Brain microvascular endothelial cell (primary cell): ENCODE measurements at regions not wholly inside any gene's neighbourhood (a gene's known extent, or its start where the extent isn't known, plus 50 kb on each side); places are given as distances from the start of the nearest gene placed in this dataset.

Source experiments
- DNase-seq: peaks from one replicate; pipeline ENCODE4 v3.0.0-alpha.2; 2020
- H3K27ac ChIP-seq: fragments of 250-450 bp; sonication (Bioruptor Pico); 2 replicates; pipeline ENCODE4 v1.5.1; 2020; ENCODE audit warnings: mild to moderate bottlenecking, moderate library complexity
- H3K27me3 ChIP-seq: fragments of 250-450 bp; sonication (Bioruptor Pico); replicated peaks from 2 replicates; pipeline ENCODE4 v1.5.1; 2020; ENCODE audit warnings: mild to moderate bottlenecking
- H3K36me3 ChIP-seq: fragments of 250-450 bp; sonication (Bioruptor Pico); replicated peaks from 2 replicates; pipeline ENCODE4 v1.5.1; 2020; ENCODE audit warnings: mild to moderate bottlenecking
- H3K4me3 ChIP-seq: 2 replicates; pipeline ENCODE4 v1.5.1; 2011; ENCODE audit warnings: low read depth, mild to moderate bottlenecking, control low read depth, low read length, moderate library complexity
- CTCF ChIP-seq: IDR thresholded peaks from 2 replicates; pipeline ENCODE4 v1.5.1; 2011; ENCODE audit warnings: low read depth, mild to moderate bottlenecking, moderate library complexity, low read length, control low read depth, inconsistent platforms; ENCODE audit errors: missing control alignments
- in situ Hi-C: cut with HindIII; loops from 2 replicates; pipeline ENCODE4 v1.10.0; 2017; ENCODE audit warnings: low sequenced_read_pairs, low pct_ligation_motif_present

- in situ Hi-C loops = no loop called here
- no peak for TF ChIP-seq CTCF
- no peaks in the 10 kb centered on the region for H3K36me3 ChIP-seq
- H3K27me3 ChIP-seq = no peaks in the 10 kb centered on the region
- H3K27ac ChIP-seq = no peak overlapping the region
- no peak for DNase-seq
- no peak overlapping the region for H3K4me3 ChIP-seq
These were observed 327.2 kb downstream of the SATB2 start for GRCh38 chr2:199130501-199130900.

DNA sequence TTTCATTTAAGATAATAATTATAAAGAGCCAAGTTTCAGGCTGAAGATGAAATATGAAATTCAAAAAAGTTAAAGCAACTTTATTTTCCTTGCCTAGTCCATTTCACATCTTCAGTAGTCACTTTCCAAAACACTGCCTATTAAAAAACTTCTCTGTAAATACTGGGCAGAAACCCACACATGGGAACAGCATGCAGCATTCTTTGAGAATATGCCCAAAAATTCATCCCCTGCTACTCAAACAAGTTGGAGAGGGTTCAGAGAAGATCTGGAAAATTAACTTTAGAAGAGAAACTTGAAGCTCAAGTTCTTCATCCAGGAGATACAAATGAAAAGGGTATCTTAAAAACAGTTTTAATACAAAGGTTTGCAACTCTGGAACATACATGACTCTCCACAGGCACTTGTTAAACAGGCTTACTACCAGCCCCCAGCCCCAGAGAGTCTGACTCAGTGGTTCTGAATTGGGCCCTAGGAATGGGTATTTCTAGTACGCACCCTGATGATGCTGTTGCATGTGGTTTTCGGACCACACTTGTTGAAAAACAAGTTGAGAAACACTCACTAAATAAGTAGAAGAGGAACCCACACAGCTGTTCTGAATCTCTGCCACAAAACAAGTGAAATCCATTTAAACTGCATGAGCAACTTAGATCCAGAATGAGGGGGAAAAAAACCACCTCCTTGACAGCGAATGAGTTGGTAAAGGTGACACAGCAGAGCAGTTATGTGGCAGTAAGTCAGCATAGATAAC is 329.1 kb downstream of the SATB2 start:
- H3K36me3 ChIP-seq = no peaks in the 10 kb centered on the region
- DNase-seq = no peak
- in situ Hi-C loops = no loop called here
- TF ChIP-seq CTCF = no peak
- no peak overlapping the region for H3K4me3 ChIP-seq
- H3K27me3 ChIP-seq = no peaks in the 10 kb centered on the region
- no peak overlapping the region for H3K27ac ChIP-seq

- Histone ChIP-seq H3K27me3 (no peaks in the 10 kb centered on the region), H3K27ac (no peak overlapping the region), H3K36me3 (no peaks in the 10 kb centered on the region), H3K4me3 (no peak overlapping the region)
- TF ChIP-seq CTCF = no peak
- in situ Hi-C loops = no loop called here
- DNase-seq = no peak
These were observed 337.9 kb downstream of the SATB2 start for GRCh38 chr2:199119796-199120195.

- Histone ChIP-seq H3K27me3 (no peaks in the 10 kb centered on the region), H3K4me3 (no peak overlapping the region), H3K27ac (no peak overlapping the region), H3K36me3 (no peaks in the 10 kb centered on the region)
- no peak for DNase-seq
- in situ Hi-C loops = no loop called here
- no peak for TF ChIP-seq CTCF
These were observed 339.0 kb downstream of the SATB2 start for GRCh38 chr2:199118673-199119112.

DNA sequence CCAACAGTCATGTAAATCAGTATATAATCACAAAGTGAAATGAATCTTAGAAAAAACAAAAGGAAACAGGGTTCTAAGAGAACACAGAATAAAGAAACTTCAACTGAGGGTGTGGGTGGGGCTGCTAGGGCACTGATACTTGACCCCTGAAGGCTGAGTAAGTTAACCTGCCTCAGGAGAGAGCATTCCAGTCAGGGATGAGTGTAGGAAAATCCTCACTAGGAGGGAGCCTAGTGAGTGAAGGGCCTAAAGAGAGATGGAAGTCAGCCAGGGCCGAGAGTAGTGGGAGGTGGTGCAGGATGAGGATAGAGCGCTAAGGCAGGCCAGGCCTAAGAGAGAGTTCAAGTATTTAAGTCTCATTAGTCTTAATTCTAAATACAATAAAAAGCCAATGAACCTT is 342.6 kb downstream of the SATB2 start:
- H3K27ac ChIP-seq = no peak overlapping the region
- DNase-seq = no peak
- H3K27me3 ChIP-seq = no peaks in the 10 kb centered on the region
- no peak overlapping the region for H3K4me3 ChIP-seq
- no peaks in the 10 kb centered on the region for H3K36me3 ChIP-seq
- TF ChIP-seq CTCF = no peak
- in situ Hi-C loops = no loop called here

GRCh38 chr2:199113111-199113510 is 344.6 kb downstream of the SATB2 start:
- no peak for TF ChIP-seq CTCF
- in situ Hi-C loops = no loop called here
- H3K27ac ChIP-seq = no peak overlapping the region
- H3K27me3 ChIP-seq = no peaks in the 10 kb centered on the region
- H3K36me3 ChIP-seq = no peaks in the 10 kb centered on the region
- no peak overlapping the region for H3K4me3 ChIP-seq
- DNase-seq = no peak
